ENCODE measurements at regions not wholly inside any gene's neighbourhood (a gene's known extent, or its start where the extent isn't known, plus 50 kb on each side); places are given as distances from the start of the nearest gene placed in this dataset.

- TF ChIP-seq POLR2A (IDR thresholded peaks at IDR 0.05; ENCODE audit: low read depth, low read length) (no peak), MAFK (IDR thresholded peaks at IDR 0.05; ENCODE audit: low read depth, low read length) (no peak), RAD21 (IDR thresholded peaks at IDR 0.05; ENCODE audit: low read length) (no peak), FOS (IDR thresholded peaks at IDR 0.05; ENCODE audit: low read depth, low read length) (no peak)
- TF ChIP-seq, protein P1, sequence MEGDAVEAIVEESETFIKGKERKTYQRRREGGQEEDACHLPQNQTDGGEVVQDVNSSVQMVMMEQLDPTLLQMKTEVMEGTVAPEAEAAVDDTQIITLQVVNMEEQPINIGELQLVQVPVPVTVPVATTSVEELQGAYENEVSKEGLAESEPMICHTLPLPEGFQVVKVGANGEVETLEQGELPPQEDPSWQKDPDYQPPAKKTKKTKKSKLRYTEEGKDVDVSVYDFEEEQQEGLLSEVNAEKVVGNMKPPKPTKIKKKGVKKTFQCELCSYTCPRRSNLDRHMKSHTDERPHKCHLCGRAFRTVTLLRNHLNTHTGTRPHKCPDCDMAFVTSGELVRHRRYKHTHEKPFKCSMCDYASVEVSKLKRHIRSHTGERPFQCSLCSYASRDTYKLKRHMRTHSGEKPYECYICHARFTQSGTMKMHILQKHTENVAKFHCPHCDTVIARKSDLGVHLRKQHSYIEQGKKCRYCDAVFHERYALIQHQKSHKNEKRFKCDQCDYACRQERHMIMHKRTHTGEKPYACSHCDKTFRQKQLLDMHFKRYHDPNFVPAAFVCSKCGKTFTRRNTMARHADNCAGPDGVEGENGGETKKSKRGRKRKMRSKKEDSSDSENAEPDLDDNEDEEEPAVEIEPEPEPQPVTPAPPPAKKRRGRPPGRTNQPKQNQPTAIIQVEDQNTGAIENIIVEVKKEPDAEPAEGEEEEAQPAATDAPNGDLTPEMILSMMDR (conservative IDR thresholded peaks at IDR 0.05; ENCODE audit: low read depth, low read length) = no peak
Measured at GRCh38 chr20:41862476-41862875, 244.3 kb upstream of the CHD6 start.
